Lower lobe of right lung (tissue), 2 donors: ENCODE measurements at regions not wholly inside any gene's neighbourhood (a gene's known extent, or its start where the extent isn't known, plus 50 kb on each side); places are given as distances from the start of the nearest gene placed in this dataset.

Source experiments
- ATAC-seq, 2 donors: fragments of 200-7000 bp; cut with Tn5 transposase; one replicate each; pipeline ENCODE4 v1.9.1; 2020 to 2022; ENCODE audit warnings: mild to moderate bottlenecking in 2 of 2, moderate library complexity in 2 of 2
- DNase-seq: peaks from one replicate; pipeline ENCODE4 v3.0.0-alpha.2; 2020
- H3K27ac ChIP-seq: fragments of 200-600 bp; one replicate; pipeline ENCODE4 v1.8.0; 2022
- H3K27me3 ChIP-seq: fragments of 200-600 bp; one replicate; pipeline ENCODE4 v1.8.0; 2022; ENCODE audit warnings: low read depth
- H3K36me3 ChIP-seq: fragments of 200-600 bp; one replicate; pipeline ENCODE4 v1.8.0; 2022; ENCODE audit warnings: mild to moderate bottlenecking
- H3K4me1 ChIP-seq: fragments of 200-600 bp; one replicate; pipeline ENCODE4 v1.8.0; 2022
- H3K4me3 ChIP-seq: fragments of 200-600 bp; one replicate; pipeline ENCODE4 v1.8.0; 2022; ENCODE audit warnings: mild to moderate bottlenecking
- H3K9me3 ChIP-seq: fragments of 200-600 bp; one replicate; pipeline ENCODE4 v1.8.0; 2022
- CTCF ChIP-seq: fragments of 200-600 bp; IDR thresholded peaks from one replicate; pipeline ENCODE4 v1.8.0; 2022; ENCODE audit warnings: antibody characterized with exemption, mild to moderate bottlenecking
- intact Hi-C: fragments of 100-400 bp; cut with DNase I; formaldehyde crosslinking; loops from one replicate; pipeline ENCODE4 v1.11.0; 2022
- donor health status: DM: no; HTN: yes; CAD: no; lungs with severe emphysema.

DNA sequence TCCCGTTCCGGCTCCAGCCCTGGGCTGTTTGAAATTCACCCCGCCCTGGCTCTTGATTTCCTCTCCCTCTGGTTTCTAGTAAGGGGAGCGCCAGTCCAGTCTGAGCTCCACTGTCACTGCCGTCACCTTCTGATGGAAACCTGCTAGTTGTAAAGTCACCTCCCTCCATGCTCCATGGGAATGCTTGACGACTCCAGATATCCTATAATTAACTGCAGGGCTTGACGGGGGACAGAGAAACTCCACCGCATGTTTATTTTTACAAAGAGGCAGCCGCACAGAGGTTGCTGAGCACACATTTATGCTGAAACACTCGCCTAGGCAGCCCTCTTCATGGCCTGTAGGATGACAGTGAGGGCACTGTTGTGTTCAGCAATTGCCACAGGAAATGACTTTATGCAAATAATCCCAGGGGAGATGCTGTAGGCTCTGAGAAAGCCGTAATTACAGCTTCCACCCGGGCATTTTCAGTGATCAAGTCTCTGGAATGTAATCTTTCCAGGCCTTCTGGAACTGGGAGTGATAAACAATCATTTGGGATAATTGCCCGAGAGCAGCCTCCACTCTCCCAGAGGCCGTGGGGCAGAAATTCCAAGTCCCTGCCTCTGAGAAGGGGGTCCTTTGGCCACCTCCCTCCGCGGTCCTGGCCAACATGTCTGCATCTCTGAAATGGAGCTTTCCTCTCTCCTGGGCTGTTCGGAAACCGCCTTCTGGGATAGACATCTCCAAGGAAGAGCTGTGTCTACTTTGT is 300.5 kb downstream of the KLF6 start:
- ATAC-seq = no peak
- no peak for TF ChIP-seq CTCF
- H3K4me1 ChIP-seq = peaks cover 27% of the 10 kb centered on the region
- H3K4me3 ChIP-seq = no peak overlapping the region
- H3K27me3 ChIP-seq = no peaks in the 10 kb centered on the region
- peak overlapping the region; percentile 44 for H3K27ac ChIP-seq
- intact Hi-C loops = no loop called here
- DNase-seq = no peak
- H3K9me3 ChIP-seq = no peaks in the 10 kb centered on the region
- H3K36me3 ChIP-seq = no peaks in the 10 kb centered on the region

- Histone ChIP-seq H3K4me3 (peak overlapping the region; percentile 9), H3K27ac (peak overlapping the region; percentile 39), H3K27me3 (no peaks in the 10 kb centered on the region), H3K36me3 (no peaks in the 10 kb centered on the region), H3K4me1 (peaks cover 30% of the 10 kb centered on the region), H3K9me3 (no peaks in the 10 kb centered on the region)
- peak; percentile 75 to 82 for ATAC-seq
- no peak for TF ChIP-seq CTCF
- DNase-seq = no peak
- intact Hi-C loops = no loop called here
Measured at GRCh38 chr10:3482200-3482993, 302.6 kb downstream of the KLF6 start.

GRCh38 chr10:3481496-3481895 is 303.5 kb downstream of the KLF6 start:
- no peaks in the 10 kb centered on the region for H3K27me3 ChIP-seq
- no peak for TF ChIP-seq CTCF
- intact Hi-C loops = no loop called here
- H3K36me3 ChIP-seq = no peaks in the 10 kb centered on the region
- H3K4me1 ChIP-seq = peaks cover 34% of the 10 kb centered on the region
- H3K4me3 ChIP-seq = no peak overlapping the region
- no peaks in the 10 kb centered on the region for H3K9me3 ChIP-seq
- DNase-seq = no peak
- no peak for ATAC-seq
- H3K27ac ChIP-seq = no peak overlapping the region

DNA sequence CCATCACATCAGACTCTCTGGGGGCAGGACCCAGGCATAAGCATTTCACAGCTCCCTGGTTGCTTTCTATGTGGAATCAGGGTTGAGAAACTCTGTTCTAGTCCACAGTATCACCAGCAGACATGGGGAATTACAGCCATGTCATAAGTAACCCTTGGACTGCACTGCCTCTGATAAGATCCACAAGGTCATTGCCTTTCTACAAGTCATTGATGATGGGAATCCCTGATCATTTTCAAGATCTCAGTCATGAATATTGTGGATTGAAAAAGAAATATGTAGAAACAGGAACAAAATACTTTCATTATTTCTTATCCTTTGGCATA is 304.1 kb downstream of the KLF6 start:
- no peak for DNase-seq
- no peaks in the 10 kb centered on the region for H3K27me3 ChIP-seq
- no peak overlapping the region for H3K4me3 ChIP-seq
- H3K9me3 ChIP-seq = no peaks in the 10 kb centered on the region
- peaks cover 34% of the 10 kb centered on the region for H3K4me1 ChIP-seq
- TF ChIP-seq CTCF = no peak
- no peak overlapping the region for H3K27ac ChIP-seq
- no peak for ATAC-seq
- no peaks in the 10 kb centered on the region for H3K36me3 ChIP-seq
- intact Hi-C loops = no loop called here

GRCh38 chr10:3480281-3480989 is 304.6 kb downstream of the KLF6 start:
- no peak overlapping the region for H3K27ac ChIP-seq
- H3K4me1 ChIP-seq = peaks cover 34% of the 10 kb centered on the region
- H3K36me3 ChIP-seq = no peaks in the 10 kb centered on the region
- no peak overlapping the region for H3K4me3 ChIP-seq
- TF ChIP-seq CTCF = no peak
- ATAC-seq (no peak), DNase-seq (no peak)
- no peaks in the 10 kb centered on the region for H3K9me3 ChIP-seq
- intact Hi-C loops = no loop called here
- no peaks in the 10 kb centered on the region for H3K27me3 ChIP-seq
